ENCODE measurements at regions not wholly inside any gene's neighbourhood (a gene's known extent, or its start where the extent isn't known, plus 50 kb on each side); places are given as distances from the start of the nearest gene placed in this dataset.

DNA sequence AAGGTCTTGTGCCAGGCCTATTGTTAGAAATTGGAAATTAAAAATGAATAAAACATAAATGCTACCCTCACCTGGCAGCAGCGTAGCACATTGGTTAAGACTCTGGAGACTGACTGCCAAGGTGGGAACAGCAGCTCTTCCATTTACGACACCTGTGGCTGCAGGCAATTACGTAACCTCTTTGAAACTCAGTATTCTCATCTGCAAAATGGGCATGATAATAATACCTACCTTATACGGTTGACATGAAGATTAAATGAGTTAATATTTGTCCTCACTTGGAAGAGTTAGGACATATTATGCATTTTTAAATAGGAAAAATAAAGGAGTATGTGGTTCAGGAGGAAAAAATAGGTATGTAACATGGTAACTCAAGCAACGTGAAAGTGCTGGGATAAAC is 279.3 kb upstream of the NCKAP5 start:
- no peaks in the 10 kb centered on the region for H3K27me3 ChIP-seq (ENCODE audit: insufficient read depth, low read depth, low read length)
- H3K4me3 ChIP-seq (ENCODE audit: low read length): no peak overlapping the region
- no peaks in the 10 kb centered on the region for H3K9me3 ChIP-seq (ENCODE audit: low read length)
- no peak overlapping the region for H2AFZ ChIP-seq (ENCODE audit: low read depth, low read length)
- H4K20me1 ChIP-seq (ENCODE audit: insufficient read depth): no peaks in the 10 kb centered on the region
- no peak overlapping the region for H3K27ac ChIP-seq (ENCODE audit: low read length)
- H3K4me2 ChIP-seq (ENCODE audit: low read length): no peak overlapping the region
- no peaks in the 10 kb centered on the region for H3K36me3 ChIP-seq (ENCODE audit: insufficient read depth, low read length)
- TF ChIP-seq SMC3 (conservative IDR thresholded peaks at IDR 0.05; ENCODE audit: poor library complexity) (no peak), POLR2AphosphoS5 (IDR thresholded peaks at IDR 0.05) (no peak), EZH2 (IDR thresholded peaks at IDR 0.05; ENCODE audit: borderline replicate concordance, insufficient read depth, low read length, poor library complexity, severe bottlenecking) (no peak), EP300 (conservative IDR thresholded peaks at IDR 0.05; ENCODE audit: poor library complexity, severe bottlenecking) (no peak), RAD21 (conservative IDR thresholded peaks at IDR 0.05) (no peak), MXI1 (conservative IDR thresholded peaks at IDR 0.05; ENCODE audit: poor library complexity, severe bottlenecking) (no peak), TAF1 (IDR thresholded peaks at IDR 0.05; ENCODE audit: low read depth) (no peak)
- TF ChIP-seq, protein P1, sequence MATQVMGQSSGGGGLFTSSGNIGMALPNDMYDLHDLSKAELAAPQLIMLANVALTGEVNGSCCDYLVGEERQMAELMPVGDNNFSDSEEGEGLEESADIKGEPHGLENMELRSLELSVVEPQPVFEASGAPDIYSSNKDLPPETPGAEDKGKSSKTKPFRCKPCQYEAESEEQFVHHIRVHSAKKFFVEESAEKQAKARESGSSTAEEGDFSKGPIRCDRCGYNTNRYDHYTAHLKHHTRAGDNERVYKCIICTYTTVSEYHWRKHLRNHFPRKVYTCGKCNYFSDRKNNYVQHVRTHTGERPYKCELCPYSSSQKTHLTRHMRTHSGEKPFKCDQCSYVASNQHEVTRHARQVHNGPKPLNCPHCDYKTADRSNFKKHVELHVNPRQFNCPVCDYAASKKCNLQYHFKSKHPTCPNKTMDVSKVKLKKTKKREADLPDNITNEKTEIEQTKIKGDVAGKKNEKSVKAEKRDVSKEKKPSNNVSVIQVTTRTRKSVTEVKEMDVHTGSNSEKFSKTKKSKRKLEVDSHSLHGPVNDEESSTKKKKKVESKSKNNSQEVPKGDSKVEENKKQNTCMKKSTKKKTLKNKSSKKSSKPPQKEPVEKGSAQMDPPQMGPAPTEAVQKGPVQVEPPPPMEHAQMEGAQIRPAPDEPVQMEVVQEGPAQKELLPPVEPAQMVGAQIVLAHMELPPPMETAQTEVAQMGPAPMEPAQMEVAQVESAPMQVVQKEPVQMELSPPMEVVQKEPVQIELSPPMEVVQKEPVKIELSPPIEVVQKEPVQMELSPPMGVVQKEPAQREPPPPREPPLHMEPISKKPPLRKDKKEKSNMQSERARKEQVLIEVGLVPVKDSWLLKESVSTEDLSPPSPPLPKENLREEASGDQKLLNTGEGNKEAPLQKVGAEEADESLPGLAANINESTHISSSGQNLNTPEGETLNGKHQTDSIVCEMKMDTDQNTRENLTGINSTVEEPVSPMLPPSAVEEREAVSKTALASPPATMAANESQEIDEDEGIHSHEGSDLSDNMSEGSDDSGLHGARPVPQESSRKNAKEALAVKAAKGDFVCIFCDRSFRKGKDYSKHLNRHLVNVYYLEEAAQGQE (IDR thresholded peaks at IDR 0.05; ENCODE audit: borderline replicate concordance): no peak
- TF ChIP-seq, protein P2, sequence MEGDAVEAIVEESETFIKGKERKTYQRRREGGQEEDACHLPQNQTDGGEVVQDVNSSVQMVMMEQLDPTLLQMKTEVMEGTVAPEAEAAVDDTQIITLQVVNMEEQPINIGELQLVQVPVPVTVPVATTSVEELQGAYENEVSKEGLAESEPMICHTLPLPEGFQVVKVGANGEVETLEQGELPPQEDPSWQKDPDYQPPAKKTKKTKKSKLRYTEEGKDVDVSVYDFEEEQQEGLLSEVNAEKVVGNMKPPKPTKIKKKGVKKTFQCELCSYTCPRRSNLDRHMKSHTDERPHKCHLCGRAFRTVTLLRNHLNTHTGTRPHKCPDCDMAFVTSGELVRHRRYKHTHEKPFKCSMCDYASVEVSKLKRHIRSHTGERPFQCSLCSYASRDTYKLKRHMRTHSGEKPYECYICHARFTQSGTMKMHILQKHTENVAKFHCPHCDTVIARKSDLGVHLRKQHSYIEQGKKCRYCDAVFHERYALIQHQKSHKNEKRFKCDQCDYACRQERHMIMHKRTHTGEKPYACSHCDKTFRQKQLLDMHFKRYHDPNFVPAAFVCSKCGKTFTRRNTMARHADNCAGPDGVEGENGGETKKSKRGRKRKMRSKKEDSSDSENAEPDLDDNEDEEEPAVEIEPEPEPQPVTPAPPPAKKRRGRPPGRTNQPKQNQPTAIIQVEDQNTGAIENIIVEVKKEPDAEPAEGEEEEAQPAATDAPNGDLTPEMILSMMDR (IDR thresholded peaks at IDR 0.05; ENCODE audit: poor library complexity, severe bottlenecking): no peak
- no peak overlapping the region for H3K9ac ChIP-seq (ENCODE audit: low read length)
- H3F3A ChIP-seq (ENCODE audit: insufficient read depth, low read length, poor library complexity, severe bottlenecking): no peaks in the 10 kb centered on the region
- H3K79me2 ChIP-seq (replicated peaks; ENCODE audit: insufficient read depth, low read length): no peaks in the 10 kb centered on the region
- no peaks in the 10 kb centered on the region for H3K9me2 ChIP-seq (ENCODE audit: insufficient read depth, low read length)

DNA sequence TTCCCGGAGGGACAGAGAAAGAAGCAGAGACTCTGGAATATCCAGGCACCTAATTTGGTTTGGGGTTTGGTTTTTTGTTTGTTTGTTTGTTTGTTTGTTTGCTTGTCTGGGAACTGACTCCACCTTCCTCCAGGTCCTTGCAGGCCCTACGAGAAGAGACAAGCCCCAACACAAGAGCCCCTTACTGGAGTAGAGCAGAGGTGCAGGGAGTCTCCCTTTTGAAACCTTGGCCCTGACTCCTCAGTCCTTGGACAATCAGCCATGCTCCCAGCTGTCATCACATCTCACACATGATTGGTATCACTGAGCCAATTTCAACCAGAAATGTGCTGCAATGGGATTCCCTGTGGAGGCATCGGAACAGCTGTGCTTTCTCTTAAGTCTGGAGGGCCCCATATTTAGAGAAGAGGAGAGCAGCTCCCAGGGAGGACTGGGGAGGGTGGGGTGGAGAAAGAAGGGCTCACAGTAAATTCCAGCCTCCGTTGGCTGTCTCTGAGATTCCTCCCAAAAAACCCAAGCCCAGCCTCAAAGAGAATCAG is 279.9 kb upstream of the NCKAP5 start:
- Histone ChIP-seq H3K36me3 (ENCODE audit: insufficient read depth, low read length) (no peaks in the 10 kb centered on the region), H3K9me2 (ENCODE audit: insufficient read depth, low read length) (no peaks in the 10 kb centered on the region), H3K27me3 (ENCODE audit: insufficient read depth, low read depth, low read length) (no peaks in the 10 kb centered on the region), H3K9ac (ENCODE audit: low read length) (no peak overlapping the region), H3K27ac (ENCODE audit: low read length) (no peak overlapping the region), H3K79me2 (replicated peaks; ENCODE audit: insufficient read depth, low read length) (no peaks in the 10 kb centered on the region), H3K9me3 (ENCODE audit: low read length) (peaks cover 3% of the 10 kb centered on the region), H4K20me1 (ENCODE audit: insufficient read depth) (no peaks in the 10 kb centered on the region), H2AFZ (ENCODE audit: low read depth, low read length) (no peak overlapping the region), H3F3A (ENCODE audit: insufficient read depth, low read length, poor library complexity, severe bottlenecking) (no peaks in the 10 kb centered on the region), H3K4me3 (ENCODE audit: low read length) (no peak overlapping the region), H3K4me2 (ENCODE audit: low read length) (no peak overlapping the region)
- TF ChIP-seq EP300 (conservative IDR thresholded peaks at IDR 0.05; ENCODE audit: poor library complexity, severe bottlenecking) (no peak), EZH2 (IDR thresholded peaks at IDR 0.05; ENCODE audit: borderline replicate concordance, insufficient read depth, low read length, poor library complexity, severe bottlenecking) (no peak), RAD21 (conservative IDR thresholded peaks at IDR 0.05) (no peak), TAF1 (IDR thresholded peaks at IDR 0.05; ENCODE audit: low read depth) (no peak), POLR2AphosphoS5 (IDR thresholded peaks at IDR 0.05) (no peak), MXI1 (conservative IDR thresholded peaks at IDR 0.05; ENCODE audit: poor library complexity, severe bottlenecking) (no peak), SMC3 (conservative IDR thresholded peaks at IDR 0.05; ENCODE audit: poor library complexity) (no peak)
- TF ChIP-seq, protein P2 (IDR thresholded peaks at IDR 0.05; ENCODE audit: poor library complexity, severe bottlenecking): no peak
- TF ChIP-seq, protein P1 (IDR thresholded peaks at IDR 0.05; ENCODE audit: borderline replicate concordance): no peak
